ENCODE measurements at regions not wholly inside any gene's neighbourhood (a gene's known extent, or its start where the extent isn't known, plus 50 kb on each side); places are given as distances from the start of the nearest gene placed in this dataset.
"Not testable (repeated sequence)": the region's sequence is repeated elsewhere in the genome, so short reads cannot be mapped to it uniquely, and the experiment has no call there.

DNA sequence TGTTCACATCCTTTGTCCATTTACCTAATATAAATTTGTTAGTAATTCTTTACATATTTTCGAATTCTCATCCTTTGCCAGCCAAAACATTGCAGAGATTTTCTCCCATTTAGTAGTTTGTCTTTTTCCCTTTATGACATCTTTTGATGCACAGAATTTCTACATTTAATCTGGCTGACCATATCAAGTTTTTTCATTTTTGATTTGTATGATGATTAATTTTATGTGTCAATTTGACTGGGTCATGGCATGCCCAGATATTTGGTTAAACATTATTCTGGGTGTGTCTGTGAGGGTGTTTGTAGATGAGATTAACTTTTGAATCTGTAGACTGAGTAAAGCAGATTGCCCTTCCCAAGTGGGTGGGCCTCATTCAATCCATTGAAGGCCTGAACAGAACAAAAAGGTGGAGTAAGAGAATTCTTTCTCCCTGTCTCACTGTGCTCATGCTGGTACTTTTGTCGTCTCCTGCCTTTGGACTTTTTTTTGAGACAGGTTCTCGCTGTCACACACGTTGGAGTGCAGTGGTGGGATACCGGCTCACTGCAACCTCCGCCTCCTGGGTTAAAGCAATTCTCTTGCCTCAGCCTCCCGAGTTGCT lies 72.1 kb upstream of the EPB41L1 start:
- DNase-seq, result no peak

- not testable (repeated sequence) for DNase-seq
These were observed 71.3 kb upstream of the EPB41L1 start for GRCh38 chr20:36083200-36083599.

- DNase-seq, result no peak
These were observed 70.2 kb upstream of the EPB41L1 start for GRCh38 chr20:36084356-36084755.

GRCh38 chr20:36084897-36085613 lies 69.5 kb upstream of the EPB41L1 start:
- DNase-seq, result no peak

- DNase-seq, result no peak
These were observed 68.8 kb upstream of the EPB41L1 start for GRCh38 chr20:36085686-36086267.

GRCh38 chr20:36086767-36087166 lies 67.8 kb upstream of the EPB41L1 start:
- DNase-seq, result no peak

GRCh38 chr20:36090223-36090622 lies 64.3 kb upstream of the EPB41L1 start:
- DNase-seq, result no peak

- no peak for DNase-seq
These were observed 62.8 kb upstream of the EPB41L1 start for GRCh38 chr20:36091561-36092397.

GRCh38 chr20:36092398-36093024 lies 62.0 kb upstream of the EPB41L1 start:
- DNase-seq, result peak; percentile 3

DNA sequence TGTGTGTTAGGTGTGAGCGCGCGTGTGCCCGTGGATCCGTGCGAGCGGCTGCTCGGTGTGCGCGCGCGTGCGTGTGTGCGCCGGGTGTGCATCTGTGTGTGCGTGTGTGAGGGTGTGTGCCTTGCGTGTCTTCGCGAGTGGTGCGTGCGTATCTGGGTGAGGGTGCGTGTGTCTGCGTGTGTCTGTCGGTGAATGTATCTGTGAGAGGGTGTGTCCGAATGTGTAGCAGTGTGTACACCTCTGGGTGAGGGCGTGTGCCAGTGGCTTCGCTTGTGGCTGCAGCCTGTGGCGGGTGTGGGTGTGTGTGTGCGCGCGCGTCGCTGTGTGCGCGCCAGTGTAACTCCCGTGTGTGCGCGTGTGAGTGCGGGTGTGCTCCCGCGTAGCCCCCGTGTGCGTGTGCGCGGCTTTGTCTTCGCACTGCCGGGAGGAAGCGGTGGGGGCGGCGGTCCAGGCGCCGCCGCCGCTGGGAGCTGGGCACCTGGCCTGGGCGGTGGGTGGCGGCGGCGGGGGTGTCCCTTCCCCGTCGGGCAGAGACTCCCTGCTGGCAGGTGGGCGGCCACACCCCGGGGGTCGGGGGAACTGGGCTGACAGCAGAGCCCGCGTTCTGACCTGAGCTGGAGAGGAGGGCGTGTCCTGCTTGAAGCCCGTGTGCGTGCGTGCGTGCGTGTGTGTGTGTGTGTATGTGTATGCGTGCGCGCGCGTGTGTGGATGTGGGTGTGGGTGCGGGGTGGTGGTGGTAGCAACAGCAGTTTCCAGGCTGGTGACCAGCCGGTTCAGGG lies 61.3 kb upstream of the EPB41L1 start:
- peak; percentile 33 for DNase-seq

DNA sequence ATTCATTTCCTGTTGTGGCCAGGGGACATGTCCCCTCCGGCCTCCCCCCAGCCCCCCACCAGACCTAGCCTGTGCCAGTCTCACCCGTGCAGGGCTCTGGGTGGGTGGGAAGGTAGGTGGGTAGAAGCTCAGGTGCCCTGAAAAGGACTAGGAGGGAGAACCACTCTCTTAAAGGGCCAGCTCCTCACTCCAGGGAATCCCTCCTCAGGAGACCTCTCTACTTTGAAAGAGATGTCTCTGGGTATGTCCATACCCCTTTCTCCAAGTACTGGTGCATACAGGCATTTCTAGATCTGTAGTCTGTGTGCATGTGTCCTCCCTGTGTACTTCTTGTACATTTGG lies 60.8 kb upstream of the EPB41L1 start:
- no peak for DNase-seq

GRCh38 chr20:36094497-36094896 lies 60.0 kb upstream of the EPB41L1 start:
- no peak for DNase-seq

- DNase-seq, result no peak
These were observed 58.1 kb upstream of the EPB41L1 start for GRCh38 chr20:36096435-36096834.

DNA sequence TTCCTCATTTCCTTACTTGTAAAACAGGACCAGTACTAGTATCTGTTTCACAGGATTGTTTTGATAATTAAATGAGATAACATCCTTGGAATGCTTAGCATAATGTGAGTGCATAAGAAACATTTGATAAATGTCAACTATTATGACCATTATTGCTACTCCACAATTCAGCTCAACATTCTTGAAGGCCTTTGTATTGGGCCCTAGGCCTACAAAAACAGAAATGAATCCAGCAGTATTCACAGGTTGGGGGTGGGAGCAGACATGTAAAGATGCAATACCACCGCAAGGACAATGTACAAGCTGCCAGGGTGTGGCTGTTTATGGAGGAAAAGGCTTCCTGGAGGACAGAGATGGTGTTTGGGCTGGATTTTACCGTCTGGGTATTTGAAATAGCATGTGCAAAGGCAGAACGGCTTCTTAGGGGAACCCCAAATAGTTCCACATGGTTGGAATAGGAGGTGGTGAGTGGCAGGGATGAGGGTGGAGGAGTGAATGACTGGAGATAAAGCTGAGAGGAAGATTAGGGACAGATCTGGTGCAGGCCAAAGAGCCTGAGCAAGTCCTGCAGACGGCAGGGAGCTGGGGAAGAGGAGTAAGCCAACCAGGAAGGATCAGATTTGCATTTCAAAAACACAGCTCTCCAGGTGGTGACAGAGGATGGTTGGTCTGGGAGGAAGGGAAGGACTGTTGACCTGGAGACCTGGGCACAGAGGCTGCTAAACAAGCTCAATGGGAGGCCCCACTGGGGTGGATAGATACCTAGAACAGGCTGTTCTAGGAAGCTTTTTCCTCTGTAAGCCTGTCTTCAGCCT lies 57.0 kb upstream of the EPB41L1 start:
- no peak for DNase-seq

DNA sequence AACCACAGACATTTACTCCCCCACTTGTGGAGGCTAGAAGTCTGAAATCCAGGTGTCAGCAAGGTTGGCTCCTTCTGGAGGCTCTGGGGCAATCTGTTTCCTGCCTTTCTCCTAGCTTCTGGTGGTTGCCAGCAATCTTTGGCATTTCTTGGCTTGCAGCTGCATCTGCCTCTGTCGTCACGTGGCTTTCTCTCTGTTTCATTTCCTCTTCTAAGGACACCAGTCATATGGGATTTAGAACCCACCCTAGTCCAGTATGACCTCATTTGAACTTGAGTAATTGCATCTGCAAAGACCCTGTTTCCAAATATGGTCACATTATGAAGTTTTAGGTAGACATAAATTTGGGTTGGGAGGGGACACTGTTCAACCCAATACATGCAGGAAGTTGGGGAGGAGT lies 56.2 kb upstream of the EPB41L1 start:
- DNase-seq, result no peak

DNA sequence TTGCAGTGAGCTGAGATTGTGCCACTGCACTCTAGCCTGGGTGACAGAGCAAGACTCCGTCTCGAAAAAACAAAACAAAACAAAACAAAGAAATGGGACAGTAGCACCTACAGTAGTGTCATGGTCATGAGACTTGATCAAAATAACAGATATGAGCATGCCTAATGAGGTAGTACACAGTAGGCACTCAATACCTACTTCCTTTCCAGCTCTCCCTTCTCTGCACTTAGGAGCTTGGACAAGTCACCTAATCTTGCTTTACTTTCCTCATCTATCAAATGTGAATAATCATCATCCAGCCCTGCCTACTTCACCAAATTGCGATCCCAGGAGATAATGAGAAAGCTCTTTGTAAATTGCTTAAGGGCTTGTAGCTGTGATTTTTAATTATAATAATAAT lies 55.4 kb upstream of the EPB41L1 start:
- no peak for DNase-seq

- no peak for DNase-seq
These were observed 53.3 kb upstream of the EPB41L1 start for GRCh38 chr20:36101192-36101591.

GRCh38 chr20:36102306-36102705 lies 52.2 kb upstream of the EPB41L1 start:
- DNase-seq, result no peak

DNA sequence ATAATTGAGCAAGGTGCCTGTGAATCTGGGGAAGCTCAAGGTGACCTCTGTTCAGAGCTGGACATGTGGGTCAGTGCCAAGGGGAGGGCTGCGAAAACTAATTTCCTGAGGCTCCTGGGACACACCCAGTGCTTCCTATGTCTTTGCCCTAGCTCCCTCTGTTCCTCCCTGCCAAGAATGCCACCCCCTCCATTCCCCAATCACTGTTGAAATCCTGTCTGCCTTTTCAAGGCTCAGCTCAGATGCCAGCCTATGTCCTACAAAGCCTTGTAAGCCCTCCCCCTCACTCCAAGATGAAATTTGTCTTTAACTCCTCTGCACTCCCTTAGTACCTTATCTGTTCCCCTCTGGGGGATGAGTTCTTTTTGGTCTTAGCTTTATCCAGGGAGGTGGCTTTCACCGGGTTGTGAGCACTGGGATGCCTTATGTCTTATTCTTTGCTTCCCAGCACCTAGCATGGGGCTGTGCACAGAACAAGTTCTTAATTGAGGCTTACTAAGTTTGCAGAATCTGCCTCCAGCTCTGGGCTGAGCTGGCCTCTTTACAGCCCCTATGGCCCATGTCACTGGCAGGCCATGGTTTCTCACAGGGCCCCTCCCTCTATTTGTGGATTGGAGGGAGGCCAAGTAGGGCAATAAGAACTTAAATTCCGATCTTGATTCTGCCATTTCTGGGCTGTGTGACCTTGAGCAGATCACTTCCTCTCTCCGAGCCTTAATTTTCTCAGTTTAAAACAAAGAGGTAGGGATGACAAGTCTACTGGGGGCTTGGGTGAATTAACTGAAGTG lies 51.5 kb upstream of the EPB41L1 start:
- DNase-seq, result no peak

DNA sequence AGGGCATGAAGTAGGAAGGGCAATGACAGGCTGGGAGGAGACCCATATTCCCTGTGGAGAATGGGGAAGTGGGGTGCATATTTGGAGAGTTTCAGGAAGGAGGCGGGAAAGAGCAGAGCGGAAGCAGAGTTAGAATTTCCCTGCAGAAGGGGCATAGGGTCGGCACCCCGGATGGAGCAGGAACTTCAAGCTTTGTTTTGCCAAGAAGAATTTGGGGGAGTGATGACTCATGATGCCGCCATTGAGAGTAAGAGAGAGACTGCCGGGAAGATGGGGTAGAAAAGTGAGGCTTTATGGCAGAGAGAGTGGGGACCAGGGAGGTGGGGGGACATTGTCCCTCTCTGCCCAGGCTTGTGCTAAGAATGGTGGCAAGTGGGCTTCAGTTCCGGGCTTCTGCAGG lies 50.3 kb upstream of the EPB41L1 start:
- no peak for DNase-seq
